Upper lobe of left lung (tissue), 6 donors: ENCODE measurements at regions not wholly inside any gene's neighbourhood (a gene's known extent, or its start where the extent isn't known, plus 50 kb on each side); places are given as distances from the start of the nearest gene placed in this dataset.
A peak's percentile ranks its signal among the peaks of the same experiment; 100 is the strongest.

ENCODE experiments used
- ATAC-seq, 2 donors: fragments of 200-7000 bp; cut with Tn5 transposase; one replicate each; pipeline ENCODE4 v1.9.1; 2022; ENCODE audit warnings: mild to moderate bottlenecking in 2 of 2, moderate library complexity in 2 of 2; ENCODE audit not compliant: low FRiP score in 2 of 2
- DNase-seq, 2 donors: peaks; one replicate each; pipeline ENCODE4 v3.0.0-alpha.2; 2019 to 2020
- H3K27ac ChIP-seq, 4 donors: fragments of 200-600 bp; sonication (generic); one replicate each; pipeline ENCODE4 v1.5.1; 2016 to 2019
- H3K27me3 ChIP-seq, 4 donors: fragments of 200-600 bp; sonication (generic); one replicate each; pipeline ENCODE4 v1.5.1; 2017 to 2019
- H3K36me3 ChIP-seq, 4 donors: fragments of 200-600 bp; sonication (generic); one replicate each; pipeline ENCODE4 v1.5.1; 2016 to 2019
- H3K4me1 ChIP-seq, 4 donors: fragments of 200-600 bp; sonication (generic); one replicate each; pipeline ENCODE4 v1.5.1; 2018 to 2019
- H3K4me3 ChIP-seq, 4 donors: fragments of 200-600 bp; sonication (generic); one replicate each; pipeline ENCODE4 v1.5.1; 2017 to 2019; ENCODE audit warnings: mild to moderate bottlenecking in 2 of 4, moderate library complexity in 1 of 4
- H3K9me3 ChIP-seq, 4 donors: fragments of 200-600 bp; sonication (generic); one replicate each; pipeline ENCODE4 v1.5.1; 2018 to 2019
- CTCF ChIP-seq, 6 experiments: fragments of 450-650 bp in 4 of 6; fragments of 200-600 bp in 2 of 6; sonication (generic) in 2 of 6; IDR thresholded peaks; one replicate each; pipeline ENCODE4 v1.5.1; 2016 to 2019; ENCODE audit warnings: antibody characterized with exemption in 6 of 6
- EP300 ChIP-seq, 4 donors: sonication (generic); formaldehyde crosslinking; IDR thresholded peaks; one replicate each; pipeline ENCODE4 v1.5.1; 2017; ENCODE audit warnings: antibody characterized with exemption in 4 of 4, control low read depth in 2 of 4
- POLR2A ChIP-seq, 4 donors: fragments of 450-650 bp; IDR thresholded peaks; one replicate each; pipeline ENCODE4 v1.5.1; 2016 to 2017; ENCODE audit warnings: antibody characterized with exemption in 4 of 4, mild to moderate bottlenecking in 2 of 4
- POLR2AphosphoS5 ChIP-seq, 2 donors: sonication (generic); formaldehyde crosslinking; IDR thresholded peaks; one replicate each; pipeline ENCODE4 v1.5.1; 2017; ENCODE audit warnings: antibody characterized with exemption in 2 of 2
- WGBS, 2 donors: methylation state at CpG; one replicate each; pipeline ENCODE4 v1.1.5; 2017 to 2018; 5-methylcytosine and 5-hydroxymethylcytosine counted together
- donor health status: DM: no; HTN: no; CAD: no; lungs with moderate emphysema.
- donor health status: DM: no; HTN: yes; CAD: no; lungs with severe emphysema.

- Histone ChIP-seq H3K36me3 (no peaks in the 10 kb centered on the region), H3K9me3 (no peaks in the 10 kb centered on the region), H3K4me1 (peaks cover 0 to 4% (median 0%) of the 10 kb centered on the region in 4 donors), H3K27ac (no peak overlapping the region), H3K4me3 (no peak overlapping the region), H3K27me3 (no peaks in the 10 kb centered on the region)
- peak in 1 of 2 donors; percentile 23 for ATAC-seq
- no peak for DNase-seq
- 63 to 83% methylated on average over 3 of the region's 3 CpGs for WGBS, 2 donors
- no peak for TF ChIP-seq EP300 (IDR thresholded peaks at IDR 0.05)
- no peak for TF ChIP-seq POLR2A (IDR thresholded peaks at IDR 0.05)
- TF ChIP-seq CTCF (IDR thresholded peaks at IDR 0.05): no peak
- TF ChIP-seq POLR2AphosphoS5 (IDR thresholded peaks at IDR 0.05): no peak
Observed at GRCh38 chr4:156251373-156252065, 297.9 kb upstream of the CTSO start.

GRCh38 chr4:156248917-156249316 lies 295.3 kb upstream of the CTSO start:
- ATAC-seq (peak in 1 of 2 donors; percentile 19), DNase-seq (no peak)
- Histone ChIP-seq H3K27me3 (no peaks in the 10 kb centered on the region), H3K4me1 (no peaks in the 10 kb centered on the region), H3K9me3 (no peaks in the 10 kb centered on the region), H3K36me3 (no peaks in the 10 kb centered on the region), H3K27ac (no peak overlapping the region), H3K4me3 (no peak overlapping the region)
- WGBS, 2 donors: 73 to 86% methylated on average over 3 of the region's 3 CpGs
- TF ChIP-seq CTCF (IDR thresholded peaks at IDR 0.05): no peak
- no peak for TF ChIP-seq POLR2A (IDR thresholded peaks at IDR 0.05)
- no peak for TF ChIP-seq EP300 (IDR thresholded peaks at IDR 0.05)
- no peak for TF ChIP-seq POLR2AphosphoS5 (IDR thresholded peaks at IDR 0.05)

- no peak for TF ChIP-seq POLR2A (IDR thresholded peaks at IDR 0.05)
- TF ChIP-seq CTCF (IDR thresholded peaks at IDR 0.05): no peak
- TF ChIP-seq EP300 (IDR thresholded peaks at IDR 0.05): no peak
- Histone ChIP-seq H3K27me3 (no peaks in the 10 kb centered on the region), H3K4me3 (no peak overlapping the region), H3K36me3 (no peaks in the 10 kb centered on the region), H3K27ac (no peak overlapping the region), H3K9me3 (no peaks in the 10 kb centered on the region), H3K4me1 (no peaks in the 10 kb centered on the region)
- 42 to 44% methylated on average over 2 of the region's 2 CpGs for WGBS, 2 donors
- ATAC-seq: no peak
- no peak for DNase-seq
Observed at GRCh38 chr4:156247470-156247869, 293.8 kb upstream of the CTSO start.

- H3K36me3 ChIP-seq: no peaks in the 10 kb centered on the region
- H3K27ac ChIP-seq: no peak overlapping the region
- ATAC-seq: no peak
- H3K4me1 ChIP-seq: no peaks in the 10 kb centered on the region
- 84% methylated on average over 4 of the region's 4 CpGs for WGBS, 2 donors
- H3K9me3 ChIP-seq: no peaks in the 10 kb centered on the region
- H3K4me3 ChIP-seq: no peak overlapping the region
- no peaks in the 10 kb centered on the region for H3K27me3 ChIP-seq
- TF ChIP-seq POLR2AphosphoS5 (IDR thresholded peaks at IDR 0.05) (no peak), CTCF (IDR thresholded peaks at IDR 0.05) (no peak), EP300 (IDR thresholded peaks at IDR 0.05) (no peak), POLR2A (IDR thresholded peaks at IDR 0.05) (no peak)
- DNase-seq: no peak
Observed at GRCh38 chr4:156243015-156243414, 289.3 kb upstream of the CTSO start.

GRCh38 chr4:156242390-156242789 lies 288.7 kb upstream of the CTSO start:
- no peak overlapping the region for H3K4me3 ChIP-seq
- H3K27me3 ChIP-seq: no peaks in the 10 kb centered on the region
- H3K4me1 ChIP-seq: no peaks in the 10 kb centered on the region
- no peak for ATAC-seq
- H3K36me3 ChIP-seq: no peaks in the 10 kb centered on the region
- DNase-seq: no peak
- no peak for TF ChIP-seq CTCF (IDR thresholded peaks at IDR 0.05)
- TF ChIP-seq POLR2A (IDR thresholded peaks at IDR 0.05): no peak
- TF ChIP-seq EP300 (IDR thresholded peaks at IDR 0.05): no peak
- TF ChIP-seq POLR2AphosphoS5 (IDR thresholded peaks at IDR 0.05): no peak
- no peaks in the 10 kb centered on the region for H3K9me3 ChIP-seq
- no peak overlapping the region for H3K27ac ChIP-seq
- WGBS, 2 donors: 70 to 72% methylated on average over 4 of the region's 4 CpGs
